ENCODE measurements at regions not wholly inside any gene's neighbourhood (a gene's known extent, or its start where the extent isn't known, plus 50 kb on each side); places are given as distances from the start of the nearest gene placed in this dataset.
"Not testable (repeated sequence)": the region's sequence is repeated elsewhere in the genome, so short reads cannot be mapped to it uniquely, and the experiment has no call there.

DNA sequence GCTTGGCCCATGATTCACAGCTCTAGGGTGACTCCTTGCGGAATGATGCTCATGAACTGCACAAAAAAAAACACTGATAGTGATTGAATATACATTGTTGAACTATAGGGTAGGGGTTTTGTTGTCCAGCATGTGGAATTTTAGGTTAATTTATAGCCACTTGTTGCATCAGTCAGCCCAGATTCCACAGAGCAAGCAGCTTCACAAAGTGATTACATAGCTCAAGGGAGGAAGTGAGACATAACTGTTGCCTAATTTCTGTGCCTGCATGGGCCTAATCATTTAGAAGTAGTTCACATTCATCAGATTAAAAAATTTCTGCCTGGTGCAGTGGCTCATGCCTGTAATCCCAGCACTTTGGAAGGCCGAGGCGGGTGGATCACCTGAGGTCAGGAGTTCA, 142.2 kb upstream of the ZNF722 start:
- H3K9ac ChIP-seq (ENCODE audit: insufficient read length, low read depth); H3K27me3 ChIP-seq (ENCODE audit: insufficient read depth, insufficient read length); H3K9me3 ChIP-seq (ENCODE audit: insufficient read depth, low read length); H3K4me3 ChIP-seq (ENCODE audit: insufficient read length, low read depth); DNase-seq (ENCODE audit: low read depth, low spot score); H3K36me3 ChIP-seq (ENCODE audit: insufficient read depth, insufficient read length, low read length); H3K4me1 ChIP-seq (ENCODE audit: insufficient read depth, insufficient read length): not testable (repeated sequence)

DNA sequence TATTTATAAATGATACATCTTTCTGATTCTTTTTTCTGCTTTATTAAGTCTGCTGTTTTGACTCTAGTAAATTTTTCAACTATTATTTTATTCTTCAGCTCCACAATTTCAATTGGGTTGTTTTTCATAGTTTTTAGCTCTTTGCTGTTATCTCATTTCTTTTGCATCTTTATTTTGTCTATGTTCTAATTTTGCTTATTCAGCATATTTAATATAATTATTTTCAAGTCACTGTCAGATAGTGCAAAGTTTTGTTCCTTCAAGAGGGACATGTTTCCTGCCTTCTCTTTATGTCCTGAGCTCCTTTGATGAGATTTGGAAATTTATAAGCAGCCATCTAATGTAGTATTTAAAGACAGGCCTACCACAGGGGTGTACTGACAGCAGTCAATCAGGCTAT, 131.5 kb upstream of the ZNF722 start:
- H3K4me1 ChIP-seq (ENCODE audit: insufficient read depth, insufficient read length) = no peaks in the 10 kb centered on the region
- H3K9ac ChIP-seq (ENCODE audit: insufficient read length, low read depth) = no peak overlapping the region
- peaks cover 23% of the 10 kb centered on the region; the same call in 1 of the 2 replicates for H3K9me3 ChIP-seq (ENCODE audit: insufficient read depth, low read length)
- H3K27me3 ChIP-seq (ENCODE audit: insufficient read depth, insufficient read length) = no peaks in the 10 kb centered on the region
- no peaks in the 10 kb centered on the region for H3K36me3 ChIP-seq (ENCODE audit: insufficient read depth, insufficient read length, low read length)
- H3K4me3 ChIP-seq (ENCODE audit: insufficient read length, low read depth) = no peak overlapping the region
- no peak for DNase-seq (ENCODE audit: low read depth, low spot score)
- TF ChIP-seq SUZ12 (IDR thresholded peaks at IDR 0.05; ENCODE audit: extremely low read depth, insufficient read depth, insufficient read length) (no peak), ZNF274 (IDR thresholded peaks at IDR 0.05; ENCODE audit: low read depth, low read length) (no peak), YY1 (IDR thresholded peaks at IDR 0.05; ENCODE audit: insufficient read depth, insufficient read length) (no peak)

DNA sequence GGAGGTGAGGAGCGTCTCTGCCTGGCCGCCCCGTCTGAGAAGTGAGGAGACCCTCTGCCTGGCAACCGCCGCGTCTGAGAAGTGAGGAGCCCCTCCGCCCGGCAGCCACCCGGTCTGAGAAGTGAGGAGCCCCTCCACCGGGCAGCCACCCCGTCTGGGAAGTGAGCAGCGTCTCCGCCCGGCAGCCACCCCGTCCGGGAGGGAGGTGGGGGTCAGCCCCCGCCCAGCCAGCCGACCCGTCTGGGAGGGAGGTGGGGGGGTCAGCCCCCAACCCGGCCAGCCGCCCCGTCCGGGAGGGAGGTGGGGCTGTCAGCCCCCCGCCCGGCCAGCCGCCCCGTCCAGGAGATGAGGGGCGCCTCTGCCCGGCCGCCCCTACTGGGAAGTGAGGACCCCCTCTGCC, 124.4 kb upstream of the ZNF722 start:
- not testable (repeated sequence) for H3K36me3 ChIP-seq (ENCODE audit: insufficient read depth, insufficient read length, low read length); H3K4me1 ChIP-seq (ENCODE audit: insufficient read depth, insufficient read length); H3K4me3 ChIP-seq (ENCODE audit: insufficient read length, low read depth); DNase-seq (ENCODE audit: low read depth, low spot score); H3K9ac ChIP-seq (ENCODE audit: insufficient read length, low read depth); H3K27me3 ChIP-seq (ENCODE audit: insufficient read depth, insufficient read length)
- H3K9me3 ChIP-seq (ENCODE audit: insufficient read depth, low read length) = peaks cover 54% of the 10 kb centered on the region

DNA sequence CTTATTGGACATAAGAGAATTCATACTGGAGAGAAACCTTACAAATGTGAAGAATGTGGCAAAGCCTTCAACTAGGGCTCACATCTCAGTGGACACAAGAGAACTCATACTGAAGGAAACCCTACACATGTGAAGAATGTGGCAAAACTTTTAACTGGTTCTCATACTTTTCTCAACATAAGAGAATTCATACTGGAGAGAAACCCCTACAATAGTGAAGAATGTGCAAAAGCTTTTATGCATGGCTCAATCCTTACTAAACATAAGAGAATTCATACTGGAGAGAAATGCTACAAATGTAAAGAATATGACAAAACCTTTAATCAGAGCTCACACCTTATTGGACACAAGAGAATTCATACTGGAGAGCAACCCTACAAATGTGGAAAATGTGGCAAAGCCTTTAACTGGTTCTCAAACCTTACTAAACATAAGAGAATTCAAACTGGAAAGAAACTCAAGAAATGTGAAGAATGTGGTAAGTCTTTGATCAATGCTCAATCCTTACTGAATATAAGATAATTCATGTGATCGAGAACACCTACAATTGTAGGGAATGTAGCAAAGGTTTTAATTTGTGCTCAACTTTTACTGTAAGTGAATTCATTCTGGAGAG, 121.8 kb upstream of the ZNF722 start:
- TF ChIP-seq SUZ12 (IDR thresholded peaks at IDR 0.05; ENCODE audit: extremely low read depth, insufficient read depth, insufficient read length) = no peak
- peak; percentile 79 for TF ChIP-seq ZNF274 (IDR thresholded peaks at IDR 0.05; ENCODE audit: low read depth, low read length)
- no peak overlapping the region for H3K9ac ChIP-seq (ENCODE audit: insufficient read length, low read depth)
- no peak for DNase-seq (ENCODE audit: low read depth, low spot score)
- no peaks in the 10 kb centered on the region for H3K36me3 ChIP-seq (ENCODE audit: insufficient read depth, insufficient read length, low read length)
- H3K4me1 ChIP-seq (ENCODE audit: insufficient read depth, insufficient read length) = no peaks in the 10 kb centered on the region
- H3K4me3 ChIP-seq (ENCODE audit: insufficient read length, low read depth) = no peak overlapping the region
- H3K27me3 ChIP-seq (ENCODE audit: insufficient read depth, insufficient read length) = no peaks in the 10 kb centered on the region
- H3K9me3 ChIP-seq (ENCODE audit: insufficient read depth, low read length) = peaks cover 60% of the 10 kb centered on the region

DNA sequence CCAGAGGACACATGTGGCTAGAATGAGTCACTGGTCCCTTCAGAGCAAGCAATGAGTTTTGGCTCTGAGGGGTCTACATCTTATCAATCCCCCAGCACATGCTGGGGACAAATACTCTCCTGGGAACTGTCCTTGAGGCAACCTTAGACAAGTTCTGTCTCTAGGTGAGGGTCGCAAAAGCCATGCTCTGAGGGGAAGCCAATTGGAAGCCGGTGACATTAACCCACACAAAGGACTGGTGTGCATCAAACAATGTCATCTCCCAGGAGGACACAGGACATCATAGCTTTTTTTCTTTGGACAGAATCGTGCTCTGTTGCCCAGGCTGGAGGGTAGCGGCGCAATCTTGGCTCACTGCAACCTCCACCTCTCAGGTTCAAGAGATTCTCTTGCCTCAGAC, 111.6 kb upstream of the ZNF722 start:
- DNase-seq (ENCODE audit: low read depth, low spot score) = no peak
- H3K9ac ChIP-seq (ENCODE audit: insufficient read length, low read depth) = no peak overlapping the region
- H3K9me3 ChIP-seq (ENCODE audit: insufficient read depth, low read length) = peaks cover 31% of the 10 kb centered on the region
- no peaks in the 10 kb centered on the region for H3K27me3 ChIP-seq (ENCODE audit: insufficient read depth, insufficient read length)
- TF ChIP-seq YY1 (IDR thresholded peaks at IDR 0.05; ENCODE audit: insufficient read depth, insufficient read length) = no peak
- TF ChIP-seq SUZ12 (IDR thresholded peaks at IDR 0.05; ENCODE audit: extremely low read depth, insufficient read depth, insufficient read length) = no peak
- TF ChIP-seq ZNF274 (IDR thresholded peaks at IDR 0.05; ENCODE audit: low read depth, low read length) = no peak
- no peak overlapping the region for H3K4me3 ChIP-seq (ENCODE audit: insufficient read length, low read depth)
- no peaks in the 10 kb centered on the region for H3K4me1 ChIP-seq (ENCODE audit: insufficient read depth, insufficient read length)
- no peaks in the 10 kb centered on the region for H3K36me3 ChIP-seq (ENCODE audit: insufficient read depth, insufficient read length, low read length)

DNA sequence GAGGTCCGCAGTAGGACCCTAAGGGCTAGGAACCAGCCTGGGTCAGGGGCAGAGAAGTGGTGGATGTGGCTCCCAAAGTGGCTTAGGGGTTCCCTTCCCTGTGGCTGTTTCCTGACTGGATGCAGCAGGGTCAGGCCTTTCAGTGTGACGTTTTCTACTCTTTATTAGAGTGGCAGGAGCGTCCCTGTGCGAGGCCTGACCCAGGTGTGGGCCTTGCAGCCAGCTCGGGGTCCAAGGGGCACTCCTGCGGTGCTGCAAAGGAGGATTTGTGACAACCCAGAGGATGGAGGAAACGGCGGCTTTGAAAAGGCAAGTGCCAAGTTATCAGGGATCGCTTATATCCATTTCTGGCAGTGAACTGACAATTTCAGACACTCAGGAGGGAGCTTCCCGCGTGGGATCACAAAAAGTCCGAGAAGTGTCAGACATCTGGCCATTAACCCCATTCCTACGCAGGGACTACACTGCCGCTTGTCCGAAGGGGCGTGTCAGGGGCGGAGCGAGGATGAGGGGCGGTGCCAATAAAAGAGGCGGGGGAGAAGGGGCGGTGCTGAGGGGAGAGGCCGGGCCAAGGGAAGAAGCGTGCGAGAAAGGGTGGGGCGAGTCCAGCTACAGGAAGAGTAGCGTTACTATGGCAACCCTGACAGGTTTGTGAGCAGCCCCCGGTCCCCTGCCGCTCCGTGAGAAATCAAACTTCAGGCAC, 98.8 kb upstream of the ZNF722 start:
- no peaks in the 10 kb centered on the region for H3K4me1 ChIP-seq (ENCODE audit: insufficient read depth, insufficient read length)
- H3K4me3 ChIP-seq (ENCODE audit: insufficient read length, low read depth) = no peak overlapping the region
- no peak for TF ChIP-seq ZNF274 (IDR thresholded peaks at IDR 0.05; ENCODE audit: low read depth, low read length)
- TF ChIP-seq YY1 (IDR thresholded peaks at IDR 0.05; ENCODE audit: insufficient read depth, insufficient read length) = no peak
- TF ChIP-seq SUZ12 (IDR thresholded peaks at IDR 0.05; ENCODE audit: extremely low read depth, insufficient read depth, insufficient read length) = no peak
- DNase-seq (ENCODE audit: low read depth, low spot score) = no peak
- no peak overlapping the region for H3K9ac ChIP-seq (ENCODE audit: insufficient read length, low read depth)
- H3K36me3 ChIP-seq (ENCODE audit: insufficient read depth, insufficient read length, low read length) = no peaks in the 10 kb centered on the region
- H3K9me3 ChIP-seq (ENCODE audit: insufficient read depth, low read length) = no peaks in the 10 kb centered on the region; the same call in 1 of the 2 replicates
- peaks cover 3% of the 10 kb centered on the region for H3K27me3 ChIP-seq (ENCODE audit: insufficient read depth, insufficient read length)

DNA sequence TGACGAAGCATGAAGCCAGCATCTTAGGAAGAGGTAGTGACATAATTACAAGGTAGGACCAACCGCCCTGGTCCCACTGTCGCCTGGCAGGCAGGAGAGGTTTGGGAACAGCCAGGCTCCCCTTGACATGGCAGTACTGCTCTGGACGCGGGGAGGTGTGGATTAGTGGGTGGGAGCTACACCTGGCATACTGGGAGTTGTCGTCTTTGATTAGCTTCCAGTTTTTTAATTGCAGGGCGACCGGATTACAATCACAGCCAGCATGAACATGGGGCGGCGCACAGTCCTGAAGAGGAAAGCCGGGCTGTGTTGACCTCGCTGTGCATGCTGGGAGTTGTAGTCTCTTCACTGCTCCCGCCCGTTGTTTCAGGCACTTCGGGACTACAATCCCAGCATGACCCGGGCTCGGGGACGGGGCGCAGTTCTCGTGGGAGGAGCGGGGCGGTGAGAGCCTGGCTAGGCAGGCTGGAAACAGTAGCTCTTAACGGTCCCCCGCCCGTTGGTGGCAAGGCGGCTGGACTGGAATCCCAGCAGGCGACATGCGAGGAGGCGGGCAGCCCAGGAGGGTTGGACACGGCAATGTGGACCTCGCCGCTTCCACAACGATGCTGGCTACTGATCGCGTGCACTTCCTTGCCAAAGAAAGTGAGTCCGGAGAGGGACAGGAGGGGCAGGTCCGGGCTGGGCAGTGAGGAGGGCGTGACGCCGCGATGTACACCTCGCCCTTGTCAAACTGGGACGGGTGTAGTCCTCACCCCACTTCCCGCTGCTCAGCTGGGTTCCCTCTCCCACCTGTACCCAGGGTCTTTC, 98.0 kb upstream of the ZNF722 start:
- Histone ChIP-seq H3K36me3 (ENCODE audit: insufficient read depth, insufficient read length, low read length) (no peaks in the 10 kb centered on the region), H3K9me3 (ENCODE audit: insufficient read depth, low read length) (no peaks in the 10 kb centered on the region; the same call in 1 of the 2 replicates), H3K9ac (ENCODE audit: insufficient read length, low read depth) (no peak overlapping the region), H3K27me3 (ENCODE audit: insufficient read depth, insufficient read length) (peaks cover 3% of the 10 kb centered on the region), H3K4me1 (ENCODE audit: insufficient read depth, insufficient read length) (no peaks in the 10 kb centered on the region), H3K4me3 (ENCODE audit: insufficient read length, low read depth) (no peak overlapping the region)
- no peak for TF ChIP-seq ZNF274 (IDR thresholded peaks at IDR 0.05; ENCODE audit: low read depth, low read length)
- no peak for TF ChIP-seq SUZ12 (IDR thresholded peaks at IDR 0.05; ENCODE audit: extremely low read depth, insufficient read depth, insufficient read length)
- TF ChIP-seq YY1 (IDR thresholded peaks at IDR 0.05; ENCODE audit: insufficient read depth, insufficient read length) = no peak
- DNase-seq (ENCODE audit: low read depth, low spot score) = peak; percentile 38

DNA sequence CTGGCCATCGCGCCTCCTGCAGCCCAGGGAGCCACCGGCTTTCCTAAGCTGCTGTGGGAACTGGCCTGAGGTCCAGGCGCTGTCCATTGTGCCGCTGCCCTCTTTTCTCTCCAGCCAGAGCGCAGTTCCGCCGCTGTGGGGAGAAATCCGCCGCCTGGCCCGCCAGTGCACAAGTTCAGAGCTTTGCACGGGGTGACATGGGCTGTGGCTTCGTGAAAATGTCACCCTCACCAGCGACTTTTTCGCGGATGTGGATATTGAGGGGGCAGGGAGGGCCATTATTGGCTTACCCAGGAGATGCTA, 97.5 kb upstream of the ZNF722 start:
- not testable (repeated sequence) for H3K4me1 ChIP-seq (ENCODE audit: insufficient read depth, insufficient read length); H3K27me3 ChIP-seq (ENCODE audit: insufficient read depth, insufficient read length); H3K4me3 ChIP-seq (ENCODE audit: insufficient read length, low read depth); H3K9me3 ChIP-seq (ENCODE audit: insufficient read depth, low read length); H3K9ac ChIP-seq (ENCODE audit: insufficient read length, low read depth); H3K36me3 ChIP-seq (ENCODE audit: insufficient read depth, insufficient read length, low read length); DNase-seq (ENCODE audit: low read depth, low spot score)
